ENCODE measurements at regions not wholly inside any gene's neighbourhood (a gene's known extent, or its start where the extent isn't known, plus 50 kb on each side); places are given as distances from the start of the nearest gene placed in this dataset.
"Not testable (repeated sequence)": the region's sequence is repeated elsewhere in the genome, so short reads cannot be mapped to it uniquely, and the experiment has no call there.

DNA sequence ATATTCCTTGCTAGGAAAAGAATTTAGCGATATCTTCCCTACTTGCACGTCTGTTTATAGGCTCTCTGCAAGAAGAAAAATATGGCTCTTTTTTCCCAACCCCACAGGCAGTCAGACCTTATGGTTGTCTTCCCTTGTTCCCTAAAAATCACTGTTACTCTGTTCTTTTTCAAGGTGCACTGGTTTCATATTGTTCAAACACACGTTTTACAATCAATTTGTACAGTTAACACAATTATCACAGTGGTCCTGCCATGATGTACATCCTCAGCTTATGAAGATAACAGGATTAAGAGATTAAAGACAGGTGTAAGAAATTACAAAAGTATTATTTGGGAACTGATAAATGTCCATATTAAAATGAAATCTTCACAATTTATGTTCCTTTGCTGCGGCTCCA lies 51.7 kb upstream of the MORC3 start:
- TF ChIP-seq, protein P1, sequence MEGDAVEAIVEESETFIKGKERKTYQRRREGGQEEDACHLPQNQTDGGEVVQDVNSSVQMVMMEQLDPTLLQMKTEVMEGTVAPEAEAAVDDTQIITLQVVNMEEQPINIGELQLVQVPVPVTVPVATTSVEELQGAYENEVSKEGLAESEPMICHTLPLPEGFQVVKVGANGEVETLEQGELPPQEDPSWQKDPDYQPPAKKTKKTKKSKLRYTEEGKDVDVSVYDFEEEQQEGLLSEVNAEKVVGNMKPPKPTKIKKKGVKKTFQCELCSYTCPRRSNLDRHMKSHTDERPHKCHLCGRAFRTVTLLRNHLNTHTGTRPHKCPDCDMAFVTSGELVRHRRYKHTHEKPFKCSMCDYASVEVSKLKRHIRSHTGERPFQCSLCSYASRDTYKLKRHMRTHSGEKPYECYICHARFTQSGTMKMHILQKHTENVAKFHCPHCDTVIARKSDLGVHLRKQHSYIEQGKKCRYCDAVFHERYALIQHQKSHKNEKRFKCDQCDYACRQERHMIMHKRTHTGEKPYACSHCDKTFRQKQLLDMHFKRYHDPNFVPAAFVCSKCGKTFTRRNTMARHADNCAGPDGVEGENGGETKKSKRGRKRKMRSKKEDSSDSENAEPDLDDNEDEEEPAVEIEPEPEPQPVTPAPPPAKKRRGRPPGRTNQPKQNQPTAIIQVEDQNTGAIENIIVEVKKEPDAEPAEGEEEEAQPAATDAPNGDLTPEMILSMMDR (IDR thresholded peaks at IDR 0.05): not testable (repeated sequence)
- TF ChIP-seq ZFX (IDR thresholded peaks at IDR 0.05; ENCODE audit: borderline replicate concordance): not testable (repeated sequence)

All from 22Rv1 (cell line).